SK-N-SH (cell line): ENCODE measurements at regions not wholly inside any gene's neighbourhood (a gene's known extent, or its start where the extent isn't known, plus 50 kb on each side); places are given as distances from the start of the nearest gene placed in this dataset.

Experiments
- CTCF ChIA-PET: fragments of 300-600, 350-600 bp; formaldehyde crosslinking; extraction: SDS; loops from one replicate; lab custom pipeline; 2021; lab: Yijun Ruan, JAX
- POLR2A ChIA-PET: fragments of 350-600 bp; sonication (Branson Sonifier 250); formaldehyde crosslinking; extraction: SDS; loops from one replicate; lab custom pipeline; 2020; ENCODE audit warnings: antibody characterized with exemption, inconsistent platforms; lab: Yijun Ruan, JAX
- DNase-seq: peaks from one replicate; pipeline ENCODE4 v3.0.0; 2012
- H2AFZ ChIP-seq: fragments of 200-600 bp; sonication (generic); 2 replicates; pipeline ENCODE4 v1.8.1; 2016; ENCODE audit warnings: antibody characterized with exemption, mild to moderate bottlenecking, low read depth
- H3F3A ChIP-seq: fragments of 200-600 bp; sonication (generic); replicated peaks from 2 replicates; pipeline ENCODE3; 2016; ENCODE audit warnings: antibody characterized with exemption, mild to moderate bottlenecking; ENCODE audit not compliant: insufficient read depth
- H3K27ac ChIP-seq, 2 experiments: fragments of 200-500 bp in 1 of 2; fragments of 200-600 bp in 1 of 2; sonication (Bioruptor generic) in 1 of 2; sonication (generic), shearing (Covaris generic) in 1 of 2; 2 replicates each; pipeline versions ENCODE4 v1.5.1 to v1.6.1; 2014 to 2016; ENCODE audit warnings: low read depth in 2 of 2, inconsistent platforms in 1 of 2, low read length in 1 of 2, mild to moderate bottlenecking in 1 of 2, mixed read lengths in 1 of 2
- H3K27me3 ChIP-seq: fragments of 200-600 bp; sonication (generic), shearing (Covaris generic); 2 replicates; pipeline ENCODE4 v1.6.1; 2016; ENCODE audit warnings: mixed run types; ENCODE audit not compliant: insufficient read depth
- H3K36me3 ChIP-seq, 2 experiments: fragments of 200-500 bp in 1 of 2; fragments of 200-600 bp in 1 of 2; sonication (Bioruptor generic) in 1 of 2; sonication (generic) in 1 of 2; replicated peaks in 1 of 2; 2 replicates each; pipeline versions ENCODE3 to v1.5.1; 2014 to 2016; ENCODE audit warnings: low read length in 1 of 2, mild to moderate bottlenecking in 1 of 2; ENCODE audit not compliant: insufficient read depth in 2 of 2, control insufficient read depth in 1 of 2
- H3K4me1 ChIP-seq, 2 experiments: fragments of 200-500 bp in 1 of 2; fragments of 200-600 bp in 1 of 2; sonication (Bioruptor generic) in 1 of 2; sonication (generic), shearing (Covaris generic) in 1 of 2; 2 replicates each; pipeline versions ENCODE4 v1.5.1 to v1.6.1; 2014 to 2016; ENCODE audit warnings: low read depth in 1 of 2, low read length in 1 of 2, mixed run types in 1 of 2; ENCODE audit not compliant: insufficient read depth in 2 of 2, control insufficient read depth in 1 of 2
- H3K4me2 ChIP-seq: fragments of 200-600 bp; sonication (generic), shearing (Covaris generic); 2 replicates; pipeline ENCODE4 v1.6.1; 2017; ENCODE audit warnings: mixed run types
- H3K4me3 ChIP-seq, 2 experiments: fragments of 200-500 bp in 1 of 2; fragments of 200-600 bp in 1 of 2; sonication (Bioruptor generic) in 1 of 2; sonication (generic), shearing (Covaris generic) in 1 of 2; 2 replicates each; pipeline versions ENCODE4 v1.5.1 to v1.8.1; 2014 to 2016; ENCODE audit warnings: low read depth in 2 of 2, inconsistent platforms in 1 of 2, low read length in 1 of 2, mild to moderate bottlenecking in 1 of 2, mixed read lengths in 1 of 2, moderate library complexity in 1 of 2
- H3K79me2 ChIP-seq: fragments of 200-600 bp; sonication (generic); 2 replicates; pipeline ENCODE4 v1.8.1; 2017; ENCODE audit warnings: mild to moderate bottlenecking; ENCODE audit not compliant: insufficient read depth
- H3K9ac ChIP-seq: fragments of 200-600 bp; sonication (generic); 2 replicates; pipeline ENCODE4 v1.6.1; 2017; ENCODE audit warnings: mixed run types
- H3K9me2 ChIP-seq: fragments of 200-600 bp; sonication (generic); 2 replicates; pipeline ENCODE4 v1.6.1; 2017; ENCODE audit warnings: mixed run types
- H3K9me3 ChIP-seq: fragments of 200-600 bp; sonication (generic); 2 replicates; pipeline ENCODE4 v1.6.1; 2017; ENCODE audit warnings: mixed run types, mild to moderate bottlenecking, moderate library complexity
- H4K20me1 ChIP-seq: fragments of 200-600 bp; sonication (generic); 2 replicates; pipeline ENCODE4 v1.6.1; 2017; ENCODE audit warnings: mild to moderate bottlenecking, mixed run types; ENCODE audit not compliant: insufficient read depth
- CHD2 ChIP-seq: fragments of 150-350 bp; IDR thresholded peaks from 2 replicates; pipeline ENCODE4 v1.6.1; 2018; ENCODE audit warnings: low read length; ENCODE audit not compliant: partially characterized antibody
- ELF1 ChIP-seq: IDR thresholded peaks from 2 replicates; pipeline ENCODE4 v1.4.0; 2012
- EZH2phosphoT487 ChIP-seq: fragments of 200-600 bp; sonication (generic); IDR thresholded peaks from 2 replicates; pipeline ENCODE4 v1.6.1; 2017; ENCODE audit warnings: low read depth, mixed run types, mild to moderate bottlenecking, antibody characterized with exemption, moderate library complexity, borderline replicate concordance
- FOSL2 ChIP-seq: IDR thresholded peaks from 2 replicates; pipeline ENCODE4 v1.4.0; 2012; ENCODE audit warnings: low read depth, mild to moderate bottlenecking, moderate library complexity, borderline replicate concordance
- JUND ChIP-seq: IDR thresholded peaks from 2 replicates; pipeline ENCODE4 v1.4.0; 2012
- NFIC ChIP-seq: IDR thresholded peaks from 2 replicates; pipeline ENCODE4 v1.4.0; 2012; ENCODE audit warnings: borderline replicate concordance
- RAD21 ChIP-seq: IDR thresholded peaks from 2 replicates; pipeline ENCODE4 v1.6.1; 2012; ENCODE audit warnings: mild to moderate bottlenecking, low read length
- RCOR1 ChIP-seq: fragments of 150-350 bp; IDR thresholded peaks from 2 replicates; pipeline ENCODE4 v1.6.1; 2017; ENCODE audit warnings: antibody characterized with exemption, low read length
- RFX5 ChIP-seq: IDR thresholded peaks from 2 replicates; pipeline ENCODE4 v1.6.1; 2012; ENCODE audit warnings: mild to moderate bottlenecking, improper control_type of control experiment, low read length
- RXRA ChIP-seq: IDR thresholded peaks from 2 replicates; pipeline ENCODE4 v1.4.0; 2012; ENCODE audit warnings: low read depth, mild to moderate bottlenecking, borderline replicate concordance
- SMC3 ChIP-seq: IDR thresholded peaks from 2 replicates; pipeline ENCODE4 v1.6.1; 2012; ENCODE audit warnings: low read depth, low read length, improper control_type of control experiment
- TAF1 ChIP-seq: IDR thresholded peaks from 2 replicates; pipeline ENCODE4 v1.6.1; 2012; ENCODE audit warnings: low read depth, mild to moderate bottlenecking, low read length, moderate library complexity, borderline replicate concordance
- TCF12 ChIP-seq: IDR thresholded peaks from 2 replicates; pipeline ENCODE4 v1.4.0; 2012
- YY1 ChIP-seq: IDR thresholded peaks from 2 replicates; pipeline ENCODE4 v1.4.0; 2012; ENCODE audit warnings: low read depth, mild to moderate bottlenecking
- TF ChIP-seq, protein P1 (sequence below): fragments of 200-600 bp; sonication (generic); IDR thresholded peaks from 2 replicates; pipeline ENCODE4 v1.6.1; 2017; ENCODE audit warnings: antibody characterized with exemption, mild to moderate bottlenecking, moderate library complexity
- TF ChIP-seq, protein P2 (sequence below): fragments of 150-350 bp; IDR thresholded peaks from 2 replicates; pipeline ENCODE4 v1.6.1; 2017; ENCODE audit warnings: antibody characterized with exemption, low read length, low read depth, borderline replicate concordance
- TF ChIP-seq, protein P3 (sequence below): IDR thresholded peaks from 2 replicates; pipeline ENCODE4 v1.4.0; 2012; ENCODE audit warnings: low read depth
- TF ChIP-seq, protein P4 (sequence below): IDR thresholded peaks from 2 replicates; pipeline ENCODE4 v1.4.0; 2012; ENCODE audit warnings: low read depth, borderline replicate concordance
- TF ChIP-seq, protein P5 (sequence below): fragments of 150-350 bp; IDR thresholded peaks from 2 replicates; pipeline ENCODE4 v1.6.1; 2016; ENCODE audit warnings: mild to moderate bottlenecking, low read depth, low read length

DNA sequence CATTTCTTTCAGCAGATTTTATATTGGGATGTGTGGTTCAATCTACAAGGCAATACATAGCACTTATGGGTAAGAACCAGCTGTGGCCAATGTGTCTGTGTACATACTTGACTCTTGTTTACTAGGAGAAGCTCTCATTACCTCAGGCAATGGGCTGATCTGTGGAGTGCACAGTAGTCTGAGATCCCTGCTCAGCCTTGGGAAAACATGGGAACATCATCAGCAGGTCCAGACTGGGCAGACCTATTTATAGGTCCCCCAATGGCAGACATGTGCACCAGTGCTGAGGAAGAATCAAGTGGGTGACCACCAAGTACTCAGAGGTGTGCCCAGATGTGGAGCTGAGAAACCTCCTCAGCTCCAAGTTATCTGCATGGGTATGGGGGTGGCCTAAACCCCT, 349.7 kb downstream of the KIF20B start (continued):
- TF ChIP-seq, protein P1, sequence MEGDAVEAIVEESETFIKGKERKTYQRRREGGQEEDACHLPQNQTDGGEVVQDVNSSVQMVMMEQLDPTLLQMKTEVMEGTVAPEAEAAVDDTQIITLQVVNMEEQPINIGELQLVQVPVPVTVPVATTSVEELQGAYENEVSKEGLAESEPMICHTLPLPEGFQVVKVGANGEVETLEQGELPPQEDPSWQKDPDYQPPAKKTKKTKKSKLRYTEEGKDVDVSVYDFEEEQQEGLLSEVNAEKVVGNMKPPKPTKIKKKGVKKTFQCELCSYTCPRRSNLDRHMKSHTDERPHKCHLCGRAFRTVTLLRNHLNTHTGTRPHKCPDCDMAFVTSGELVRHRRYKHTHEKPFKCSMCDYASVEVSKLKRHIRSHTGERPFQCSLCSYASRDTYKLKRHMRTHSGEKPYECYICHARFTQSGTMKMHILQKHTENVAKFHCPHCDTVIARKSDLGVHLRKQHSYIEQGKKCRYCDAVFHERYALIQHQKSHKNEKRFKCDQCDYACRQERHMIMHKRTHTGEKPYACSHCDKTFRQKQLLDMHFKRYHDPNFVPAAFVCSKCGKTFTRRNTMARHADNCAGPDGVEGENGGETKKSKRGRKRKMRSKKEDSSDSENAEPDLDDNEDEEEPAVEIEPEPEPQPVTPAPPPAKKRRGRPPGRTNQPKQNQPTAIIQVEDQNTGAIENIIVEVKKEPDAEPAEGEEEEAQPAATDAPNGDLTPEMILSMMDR: no peak
- no peak for TF ChIP-seq CHD2

DNA sequence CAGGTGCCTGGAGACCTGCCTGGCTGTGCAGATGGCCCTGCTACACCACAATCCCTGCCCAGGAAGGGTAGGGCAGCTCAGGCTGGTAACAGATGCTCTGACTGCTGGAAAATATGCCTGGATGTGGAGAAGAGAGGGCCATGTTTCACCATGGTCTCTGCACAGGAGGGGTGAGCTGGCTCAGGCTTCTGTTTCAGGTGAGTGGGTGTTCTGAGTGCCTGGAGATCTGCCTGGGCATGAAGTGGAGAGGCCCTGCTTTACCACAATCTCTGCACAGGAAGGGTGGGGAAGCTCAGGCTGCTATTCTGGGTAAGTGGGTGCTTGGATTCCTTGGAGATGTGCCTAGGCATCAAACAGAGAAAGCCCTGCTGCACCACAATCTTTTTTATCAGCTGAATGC, 350.1 kb downstream of the KIF20B start:
- Histone ChIP-seq H3K4me3 (no peak overlapping the region), H3K27ac (no peak overlapping the region), H3K36me3 (no peaks in the 10 kb centered on the region), H3K79me2 (no peaks in the 10 kb centered on the region), H3F3A (no peaks in the 10 kb centered on the region), H3K4me1 (no peaks in the 10 kb centered on the region), H3K4me2 (no peak overlapping the region), H3K9ac (no peak overlapping the region), H3K9me2 (no peaks in the 10 kb centered on the region), H4K20me1 (no peaks in the 10 kb centered on the region), H3K9me3 (no peaks in the 10 kb centered on the region), H2AFZ (no peak overlapping the region), H3K27me3 (no peaks in the 10 kb centered on the region)
- TF ChIP-seq ELF1 (no peak), CHD2 (no peak), EZH2phosphoT487 (no peak), RCOR1 (no peak), SMC3 (no peak), RFX5 (no peak), TCF12 (no peak), RXRA (no peak), FOSL2 (no peak), YY1 (no peak), TAF1 (no peak), NFIC (no peak), JUND (no peak), RAD21 (no peak)
- TF ChIP-seq, protein P2, sequence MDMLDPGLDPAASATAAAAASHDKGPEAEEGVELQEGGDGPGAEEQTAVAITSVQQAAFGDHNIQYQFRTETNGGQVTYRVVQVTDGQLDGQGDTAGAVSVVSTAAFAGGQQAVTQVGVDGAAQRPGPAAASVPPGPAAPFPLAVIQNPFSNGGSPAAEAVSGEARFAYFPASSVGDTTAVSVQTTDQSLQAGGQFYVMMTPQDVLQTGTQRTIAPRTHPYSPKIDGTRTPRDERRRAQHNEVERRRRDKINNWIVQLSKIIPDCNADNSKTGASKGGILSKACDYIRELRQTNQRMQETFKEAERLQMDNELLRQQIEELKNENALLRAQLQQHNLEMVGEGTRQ: no peak
- TF ChIP-seq, protein P3, sequence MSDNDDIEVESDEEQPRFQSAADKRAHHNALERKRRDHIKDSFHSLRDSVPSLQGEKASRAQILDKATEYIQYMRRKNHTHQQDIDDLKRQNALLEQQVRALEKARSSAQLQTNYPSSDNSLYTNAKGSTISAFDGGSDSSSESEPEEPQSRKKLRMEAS: no peak
- TF ChIP-seq, protein P4, sequence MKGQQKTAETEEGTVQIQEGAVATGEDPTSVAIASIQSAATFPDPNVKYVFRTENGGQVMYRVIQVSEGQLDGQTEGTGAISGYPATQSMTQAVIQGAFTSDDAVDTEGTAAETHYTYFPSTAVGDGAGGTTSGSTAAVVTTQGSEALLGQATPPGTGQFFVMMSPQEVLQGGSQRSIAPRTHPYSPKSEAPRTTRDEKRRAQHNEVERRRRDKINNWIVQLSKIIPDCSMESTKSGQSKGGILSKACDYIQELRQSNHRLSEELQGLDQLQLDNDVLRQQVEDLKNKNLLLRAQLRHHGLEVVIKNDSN: no peak
- TF ChIP-seq, protein P5, sequence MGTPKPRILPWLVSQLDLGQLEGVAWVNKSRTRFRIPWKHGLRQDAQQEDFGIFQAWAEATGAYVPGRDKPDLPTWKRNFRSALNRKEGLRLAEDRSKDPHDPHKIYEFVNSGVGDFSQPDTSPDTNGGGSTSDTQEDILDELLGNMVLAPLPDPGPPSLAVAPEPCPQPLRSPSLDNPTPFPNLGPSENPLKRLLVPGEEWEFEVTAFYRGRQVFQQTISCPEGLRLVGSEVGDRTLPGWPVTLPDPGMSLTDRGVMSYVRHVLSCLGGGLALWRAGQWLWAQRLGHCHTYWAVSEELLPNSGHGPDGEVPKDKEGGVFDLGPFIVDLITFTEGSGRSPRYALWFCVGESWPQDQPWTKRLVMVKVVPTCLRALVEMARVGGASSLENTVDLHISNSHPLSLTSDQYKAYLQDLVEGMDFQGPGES: no peak
- ChIA-PET POLR2A (no interaction called here), CTCF (no interaction called here)
- no peak for DNase-seq
